Sciatic nerve (tissue), 2 donors: ENCODE measurements at regions not wholly inside any gene's neighbourhood (a gene's known extent, or its start where the extent isn't known, plus 50 kb on each side); places are given as distances from the start of the nearest gene placed in this dataset.

Experiments
- ATAC-seq: fragments of 200-7000 bp; cut with Tn5 transposase; one replicate; pipeline ENCODE4 v1.9.1; 2020; ENCODE audit warnings: mild to moderate bottlenecking, moderate library complexity
- DNase-seq: peaks from one replicate; pipeline ENCODE4 v3.0.0-alpha.2; 2020; ENCODE audit warnings: low spot score
- intact Hi-C: fragments of 100-400 bp; cut with DNase I; formaldehyde crosslinking; loops from one replicate; pipeline ENCODE4 v1.14.2; 2022
- donor health status: DM: no; HTN: no; CAD: no.
- donor health status: DM: no; HTN: no; CAD: no.

DNA sequence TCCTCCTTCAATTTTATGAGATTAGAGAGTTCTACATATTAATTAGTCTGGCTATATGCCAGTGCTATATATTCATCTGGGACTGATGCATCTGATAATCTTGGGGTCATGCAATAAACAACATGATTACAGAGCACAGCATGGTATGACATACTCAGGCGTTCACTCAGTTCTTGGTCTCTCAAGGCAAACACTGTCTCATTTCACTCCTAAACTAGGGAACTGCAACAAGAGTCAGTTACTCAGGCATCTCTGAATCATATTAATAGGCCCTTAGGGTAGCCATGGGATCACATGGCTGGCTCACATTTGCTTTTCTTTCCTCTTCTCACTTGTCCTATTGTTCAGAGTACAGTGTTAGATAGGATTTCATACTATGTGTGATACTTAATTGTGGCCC is 91.8 kb upstream of the TMEM260 start:
- DNase-seq (no peak), ATAC-seq (no peak)
- intact Hi-C loops: no loop called here

- intact Hi-C loops: no loop called here
- no peak for DNase-seq
- ATAC-seq: no peak
These were observed 91.3 kb upstream of the TMEM260 start for GRCh38 chr14:56488306-56488705.

DNA sequence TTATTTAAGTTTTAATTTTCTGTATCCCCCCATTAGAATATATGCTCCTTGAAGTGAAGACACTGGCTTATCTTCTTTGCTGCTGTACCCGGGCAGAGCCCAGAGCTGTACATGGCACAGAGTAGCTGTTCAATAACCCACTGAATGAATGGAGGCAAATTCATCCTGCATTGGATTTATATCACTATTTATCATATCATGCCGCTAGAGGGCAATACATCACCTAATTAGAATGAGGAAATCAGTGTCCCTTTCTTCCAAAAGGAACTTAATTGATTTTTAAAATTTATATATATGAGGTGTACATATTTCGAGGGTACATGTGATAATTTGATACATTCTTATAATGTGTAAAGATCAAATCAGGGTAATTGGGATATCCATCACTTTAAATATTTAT is 89.2 kb upstream of the TMEM260 start:
- DNase-seq: no peak
- intact Hi-C loops: loop anchor here (10.0 kb wide), 1 partner anchor 824 kb away; no protein-coding TSS in a partner anchor
- no peak for ATAC-seq

- ATAC-seq (peak; percentile 38), DNase-seq (no peak)
- intact Hi-C loops: loop anchor here (10.0 kb wide), 1 partner anchor 823 kb away; no protein-coding TSS in a partner anchor
These were observed 88.0 kb upstream of the TMEM260 start for GRCh38 chr14:56491299-56492285.

DNA sequence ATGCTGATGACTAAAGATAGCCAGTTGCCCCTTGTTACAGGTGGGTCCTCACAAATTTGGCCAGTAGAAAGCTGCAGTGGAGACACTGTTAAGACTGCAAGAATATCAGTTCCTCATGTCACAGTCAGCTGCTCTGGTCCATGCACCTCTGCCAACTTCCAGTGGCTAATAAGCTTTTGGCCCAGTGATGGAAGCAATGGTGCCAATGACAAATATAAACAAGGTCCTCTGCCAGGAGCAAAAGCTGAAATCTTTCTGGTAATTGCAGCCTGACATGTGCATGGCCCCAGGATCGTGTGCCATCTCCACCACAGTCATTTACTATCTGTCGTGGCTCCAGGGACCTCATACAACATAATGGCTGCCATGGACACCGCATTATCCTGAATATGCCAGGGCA is 85.4 kb upstream of the TMEM260 start:
- no peak for ATAC-seq
- intact Hi-C loops: loop anchor here (10.0 kb wide), 1 partner anchor 821 kb away; no protein-coding TSS in a partner anchor
- no peak for DNase-seq

DNA sequence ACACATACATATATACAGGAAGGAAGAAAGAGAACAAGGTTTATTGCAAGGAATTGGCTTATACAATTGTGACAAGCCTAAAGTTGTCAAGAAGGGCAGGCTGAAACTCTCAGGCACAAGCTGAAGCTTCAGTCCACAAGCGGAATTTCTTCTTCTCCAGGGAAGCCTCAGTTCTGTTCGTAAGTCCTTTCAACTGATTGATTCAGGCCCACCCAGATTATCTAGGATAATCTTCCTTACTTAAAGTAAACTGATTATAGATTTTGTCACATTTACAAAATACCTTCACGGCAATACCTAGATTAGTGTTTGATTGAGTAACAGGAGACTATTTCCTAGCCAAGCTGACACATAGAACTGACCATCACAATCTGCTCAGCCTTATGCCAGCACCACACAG is 81.5 kb upstream of the TMEM260 start:
- intact Hi-C loops: loop anchor here (10.0 kb wide), 1 partner anchor 817 kb away; no protein-coding TSS in a partner anchor
- no peak for DNase-seq
- no peak for ATAC-seq

- intact Hi-C loops: no loop called here
- ATAC-seq: no peak
- DNase-seq: no peak
These were observed 77.6 kb upstream of the TMEM260 start for GRCh38 chr14:56501909-56502530.

GRCh38 chr14:56505361-56505760 is 74.2 kb upstream of the TMEM260 start:
- DNase-seq (no peak), ATAC-seq (no peak)
- intact Hi-C loops: no loop called here

DNA sequence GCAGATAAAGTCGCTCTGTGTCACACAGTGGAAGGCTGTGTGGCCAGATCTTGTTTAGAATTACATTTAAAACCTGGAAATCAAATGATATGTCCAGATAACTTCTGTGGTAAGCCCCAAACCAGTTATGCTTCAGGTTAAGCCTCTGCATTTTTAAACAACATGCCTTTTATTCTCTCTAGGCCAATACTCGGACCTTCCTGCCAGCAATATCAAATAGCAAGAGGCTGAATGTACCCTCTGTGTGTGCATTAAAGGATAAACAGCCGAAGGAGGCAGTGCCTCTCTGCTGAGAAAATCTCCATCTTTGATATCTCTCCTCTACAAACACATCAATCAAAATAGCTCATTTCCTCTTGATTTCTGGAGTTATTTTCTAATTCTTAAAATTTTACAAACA is 67.1 kb upstream of the TMEM260 start:
- DNase-seq (no peak), ATAC-seq (no peak)
- intact Hi-C loops: no loop called here

DNA sequence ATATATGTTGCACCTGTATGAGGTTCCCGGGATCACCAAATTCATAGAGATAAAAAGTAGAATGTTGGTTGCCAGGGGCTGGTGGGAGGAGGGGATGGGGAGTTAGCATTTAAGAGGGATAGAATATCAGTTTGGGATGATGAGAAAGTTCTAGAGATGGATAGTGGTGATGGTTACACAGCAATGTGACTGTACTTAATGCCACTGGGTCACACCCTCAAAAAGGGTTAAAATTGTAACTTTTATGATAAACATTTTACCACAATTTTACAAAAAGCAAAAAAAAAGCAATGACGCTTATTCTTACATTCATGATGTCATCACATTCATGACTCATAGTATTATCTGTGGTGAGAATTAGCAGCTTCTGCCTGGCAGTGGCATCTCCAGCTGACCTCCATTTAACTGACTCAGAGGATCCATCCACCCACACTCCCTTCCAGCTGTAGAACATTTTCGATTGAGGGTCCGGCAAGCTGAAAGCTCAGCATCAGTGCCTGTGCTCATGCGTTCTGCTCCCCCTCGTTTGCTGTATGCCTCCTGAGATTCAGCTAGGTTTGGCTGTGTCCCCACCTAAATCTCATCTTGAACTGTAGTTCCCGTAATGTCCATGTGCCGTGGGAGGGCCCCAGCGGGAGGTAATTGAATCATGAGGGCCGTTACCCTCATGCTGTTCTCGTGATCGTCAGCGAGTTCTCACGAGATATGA is 64.8 kb upstream of the TMEM260 start:
- no peak for DNase-seq
- intact Hi-C loops: no loop called here
- ATAC-seq: no peak

- intact Hi-C loops: no loop called here
- DNase-seq: no peak
These were observed 63.9 kb upstream of the TMEM260 start for GRCh38 chr14:56515739-56516138.

GRCh38 chr14:56522403-56522802 is 57.2 kb upstream of the TMEM260 start:
- intact Hi-C loops: no loop called here
- no peak for ATAC-seq
- no peak for DNase-seq

More at GRCh38 chr14:56515739-56516138, 63.9 kb upstream of the TMEM260 start:
- no peak for ATAC-seq

GRCh38 chr14:56524971-56525677 is 54.5 kb upstream of the TMEM260 start:
- no peak for DNase-seq
- no peak for ATAC-seq
- intact Hi-C loops: no loop called here

- intact Hi-C loops: no loop called here
- no peak for ATAC-seq
- DNase-seq: no peak
These were observed 50.7 kb upstream of the TMEM260 start for GRCh38 chr14:56528927-56529326.
